OCI-LY7 (cell line): ENCODE measurements at regions not wholly inside any gene's neighbourhood (a gene's known extent, or its start where the extent isn't known, plus 50 kb on each side); places are given as distances from the start of the nearest gene placed in this dataset.

ENCODE experiments used
- BruUV-seq: library from RNA; stranded (reverse); fragments of 400-500 nt; replicated peaks from 2 replicates; lab custom pipeline; 2021; lab: Mats Ljungman, UMichigan
- CTCF ChIA-PET: fragments of 300-600 bp; sonication (Branson Sonifier 250); formaldehyde crosslinking; loops from one replicate; lab custom pipeline; 2022; ENCODE audit warnings: antibody characterized with exemption; ENCODE audit not compliant: unreplicated experiment; lab: Charles Lee
- POLR2A ChIA-PET: fragments of 300-600 bp; sonication (Branson Sonifier 250); formaldehyde crosslinking; loops from one replicate; lab custom pipeline; 2022; ENCODE audit warnings: antibody characterized with exemption; lab: Charles Lee
- DNase-seq: peaks from one replicate; pipeline ENCODE4 v3.0.0-alpha.2; 2015; ENCODE audit warnings: low spot score
- H2AFZ ChIP-seq: fragments of 200-600 bp; sonication (generic), shearing (Covaris generic); 2 replicates; pipeline ENCODE4 v1.6.1; 2014; ENCODE audit warnings: mild to moderate bottlenecking, antibody characterized with exemption, low read length, moderate library complexity
- H3K27ac ChIP-seq: fragments of 200-600 bp; sonication (generic); 2 replicates; pipeline ENCODE4 v1.5.1; 2014; ENCODE audit warnings: mixed run types, low read depth, mild to moderate bottlenecking, moderate library complexity, low read length, inconsistent platforms; ENCODE audit not compliant: poor library complexity, severe bottlenecking
- H3K36me3 ChIP-seq: fragments of 200-600 bp; sonication (generic); 2 replicates; pipeline ENCODE4 v1.6.1; 2014; ENCODE audit warnings: mild to moderate bottlenecking, antibody characterized with exemption, low read length, moderate library complexity, mixed read lengths; ENCODE audit not compliant: insufficient read depth
- H3K4me1 ChIP-seq: fragments of 200-600 bp; sonication (generic); 2 replicates; pipeline ENCODE4 v1.5.1; 2014; ENCODE audit warnings: mild to moderate bottlenecking, low read length; ENCODE audit not compliant: insufficient read depth, poor library complexity, severe bottlenecking
- H3K4me2 ChIP-seq: fragments of 200-600 bp; sonication (generic); 2 replicates; pipeline ENCODE4 v1.6.1; 2014; ENCODE audit warnings: mild to moderate bottlenecking, low read length
- H3K4me3 ChIP-seq: fragments of 200-600 bp; sonication (generic); 2 replicates; pipeline ENCODE4 v1.5.1; 2014; ENCODE audit warnings: mild to moderate bottlenecking, low read depth, low read length; ENCODE audit not compliant: poor library complexity, severe bottlenecking
- H3K79me2 ChIP-seq: fragments of 200-600 bp; sonication (generic); 2 replicates; pipeline ENCODE4 v1.6.1; 2016; ENCODE audit warnings: low read depth, mild to moderate bottlenecking, low read length, moderate library complexity, mixed read lengths; ENCODE audit not compliant: insufficient read depth
- H3K9me2 ChIP-seq: fragments of 200-600 bp; sonication (generic); 2 replicates; pipeline ENCODE4 v1.6.1; 2016; ENCODE audit warnings: mild to moderate bottlenecking, low read length, mixed read lengths; ENCODE audit not compliant: insufficient read depth
- H3K9me3 ChIP-seq: fragments of 200-600 bp; sonication (generic); 2 replicates; pipeline ENCODE4 v1.6.1; 2014; ENCODE audit warnings: mild to moderate bottlenecking, mixed run types, low read length, mixed read lengths
- H4K20me1 ChIP-seq: fragments of 200-600 bp; sonication (generic); 2 replicates; pipeline ENCODE4 v1.6.1; 2014; ENCODE audit warnings: mild to moderate bottlenecking, antibody characterized with exemption, low read length, moderate library complexity, mixed read lengths; ENCODE audit not compliant: insufficient read depth
- CTCF ChIP-seq: fragments of 200-600 bp; sonication (generic); conservative IDR thresholded peaks from 2 replicates; pipeline ENCODE4 v1.5.1; 2014; ENCODE audit warnings: mild to moderate bottlenecking, antibody characterized with exemption, low read length, moderate library complexity, mixed read lengths
- EZH2phosphoT487 ChIP-seq: fragments of 200-600 bp; sonication (generic); IDR thresholded peaks from 2 replicates; pipeline ENCODE4 v1.6.1; 2018; ENCODE audit warnings: low read depth, borderline replicate concordance, mild to moderate bottlenecking, mixed run types, antibody characterized with exemption, low read length, moderate library complexity, mixed read lengths
- intact Hi-C: fragments of 100-400 bp; cut with micrococcal nuclease; formaldehyde crosslinking; loops from one replicate; pipeline ENCODE4 v1.10.0; 2022; ENCODE audit not compliant: unreplicated experiment

GRCh38 chr5:67964619-67965018 lies 250.9 kb upstream of the PIK3R1 start:
- Histone ChIP-seq H3K79me2 (no peaks in the 10 kb centered on the region), H3K4me1 (no peaks in the 10 kb centered on the region), H3K27ac (no peak overlapping the region), H3K9me3 (no peaks in the 10 kb centered on the region), H4K20me1 (no peaks in the 10 kb centered on the region), H2AFZ (no peak overlapping the region), H3K9me2 (no peaks in the 10 kb centered on the region), H3K4me3 (no peak overlapping the region), H3K36me3 (no peaks in the 10 kb centered on the region), H3K4me2 (no peak overlapping the region)
- no peak for DNase-seq
- BruUV-seq: no TSS peak
- intact Hi-C loops: no loop called here
- POLR2A ChIA-PET: interaction anchor here (0.7 kb wide), 1 partner anchor 55 kb away, joined by 3 read pairs; no protein-coding TSS in a partner anchor
- TF ChIP-seq EZH2phosphoT487 (no peak), CTCF (no peak)
- CTCF ChIA-PET: no interaction called here

GRCh38 chr5:67963789-67964519 lies 251.6 kb upstream of the PIK3R1 start:
- CTCF ChIA-PET: interaction anchor here (0.6 kb wide), 1 partner anchor 610 kb away, joined by 4 read pairs; no protein-coding TSS in a partner anchor
- Histone ChIP-seq H3K27ac (no peak overlapping the region), H3K4me1 (no peaks in the 10 kb centered on the region), H3K79me2 (no peaks in the 10 kb centered on the region), H3K9me3 (no peaks in the 10 kb centered on the region), H4K20me1 (no peaks in the 10 kb centered on the region), H3K36me3 (no peaks in the 10 kb centered on the region), H3K9me2 (no peaks in the 10 kb centered on the region), H3K4me2 (no peak overlapping the region), H2AFZ (no peak overlapping the region), H3K4me3 (no peak overlapping the region)
- TF ChIP-seq EZH2phosphoT487 (no peak), CTCF (no peak)
- intact Hi-C loops: no loop called here
- DNase-seq: no peak
- POLR2A ChIA-PET: interaction anchor here (0.7 kb wide), 1 partner anchor 56 kb away, joined by 3 read pairs; no protein-coding TSS in a partner anchor
- BruUV-seq: no TSS peak

GRCh38 chr5:67960939-67961338 lies 254.6 kb upstream of the PIK3R1 start:
- Histone ChIP-seq H3K4me1 (no peaks in the 10 kb centered on the region), H3K79me2 (no peaks in the 10 kb centered on the region), H3K36me3 (no peaks in the 10 kb centered on the region), H3K9me3 (no peaks in the 10 kb centered on the region), H3K27ac (no peak overlapping the region), H3K9me2 (no peaks in the 10 kb centered on the region), H2AFZ (no peak overlapping the region), H3K4me3 (no peak overlapping the region), H3K4me2 (no peak overlapping the region), H4K20me1 (no peaks in the 10 kb centered on the region)
- ChIA-PET CTCF (no interaction called here), POLR2A (interaction anchor here (0.6 kb wide), 1 partner anchor 814 kb away, joined by 5 read pairs; no protein-coding TSS in a partner anchor)
- no peak for DNase-seq
- TF ChIP-seq EZH2phosphoT487 (no peak), CTCF (no peak)
- BruUV-seq: no TSS peak
- intact Hi-C loops: no loop called here
